Astrocyte (in vitro differentiated cells and primary cell): ENCODE measurements at regions not wholly inside any gene's neighbourhood (a gene's known extent, or its start where the extent isn't known, plus 50 kb on each side); places are given as distances from the start of the nearest gene placed in this dataset.

ENCODE experiments used
- DNase-seq: peaks from one replicate; pipeline ENCODE4 v3.0.0-alpha.2; 2010; ENCODE audit warnings: low read depth
- FAIRE-seq: peaks from 2 replicates; lab custom pipeline; 2011; peaks lifted over from hg19 to GRCh38; lab: Jason Lieb, UNC
- H2AFZ ChIP-seq: 2 replicates; pipeline ENCODE4 v1.6.0; 2012; ENCODE audit warnings: low read depth, low read length, inconsistent platforms
- H3K27ac ChIP-seq: 2 replicates; pipeline ENCODE4 v1.5.1; 2011; ENCODE audit warnings: low read depth, low read length, inconsistent platforms
- H3K27me3 ChIP-seq: 2 replicates; pipeline ENCODE4 v1.6.0; 2011; ENCODE audit warnings: low read length, inconsistent platforms; ENCODE audit not compliant: insufficient read depth
- H3K36me3 ChIP-seq: 2 replicates; pipeline ENCODE4 v1.5.1; 2011; ENCODE audit warnings: low read length, inconsistent platforms; ENCODE audit not compliant: insufficient read depth
- H3K4me1 ChIP-seq: 2 replicates; pipeline ENCODE4 v1.5.1; 2011; ENCODE audit warnings: low read length, inconsistent platforms; ENCODE audit not compliant: insufficient read depth
- H3K4me2 ChIP-seq: 2 replicates; pipeline ENCODE4 v1.6.0; 2012; ENCODE audit warnings: low read length, inconsistent platforms
- H3K4me3 ChIP-seq: 2 replicates; pipeline ENCODE4 v1.5.1; 2011; ENCODE audit warnings: low read depth, mild to moderate bottlenecking, low read length, inconsistent platforms; ENCODE audit not compliant: insufficient read depth
- H3K79me2 ChIP-seq: 2 replicates; pipeline ENCODE4 v1.6.0; 2012; ENCODE audit warnings: mild to moderate bottlenecking, low read length, inconsistent platforms; ENCODE audit not compliant: insufficient read depth
- H3K9ac ChIP-seq: 2 replicates; pipeline ENCODE4 v1.6.0; 2012; ENCODE audit warnings: mild to moderate bottlenecking, low read length, inconsistent platforms
- H3K9me3 ChIP-seq: 2 replicates; pipeline ENCODE4 v1.5.1; 2012; ENCODE audit warnings: low read depth, mild to moderate bottlenecking, low read length, inconsistent platforms; ENCODE audit not compliant: insufficient read depth
- H4K20me1 ChIP-seq: 2 replicates; pipeline ENCODE4 v1.6.0; 2012; ENCODE audit warnings: low read length, inconsistent platforms; ENCODE audit not compliant: insufficient read depth
- H3K27ac Mint-ChIP-seq: one replicate; pipeline ENCODE4 v1.8.0; 2021; ENCODE audit warnings: mild to moderate bottlenecking, mixed read lengths; ENCODE audit not compliant: unreplicated experiment
- H3K27me3 Mint-ChIP-seq: one replicate; pipeline ENCODE4 v1.8.0; 2021; ENCODE audit warnings: low read depth, mixed read lengths; ENCODE audit not compliant: unreplicated experiment
- H3K36me3 Mint-ChIP-seq: one replicate; pipeline ENCODE4 v1.8.0; 2021; ENCODE audit warnings: low read depth, mixed read lengths; ENCODE audit not compliant: unreplicated experiment
- H3K4me1 Mint-ChIP-seq: one replicate; pipeline ENCODE4 v1.8.0; 2021; ENCODE audit warnings: low read depth, mixed read lengths; ENCODE audit not compliant: unreplicated experiment
- H3K4me3 Mint-ChIP-seq: one replicate; pipeline ENCODE4 v1.8.0; 2021; ENCODE audit warnings: mild to moderate bottlenecking, moderate library complexity, mixed read lengths; ENCODE audit not compliant: unreplicated experiment
- H3K9me3 Mint-ChIP-seq: one replicate; pipeline ENCODE4 v1.8.0; 2021; ENCODE audit warnings: mild to moderate bottlenecking, mixed read lengths; ENCODE audit not compliant: unreplicated experiment
- EZH2 ChIP-seq: IDR thresholded peaks from 2 replicates; pipeline ENCODE4 v1.6.1; 2012; ENCODE audit warnings: mild to moderate bottlenecking, low read length, inconsistent platforms; ENCODE audit not compliant: insufficient read depth
- TF ChIP-seq, protein P1 (sequence below): IDR thresholded peaks from 2 replicates; pipeline ENCODE4 v1.5.1; 2011; ENCODE audit warnings: low read depth, mild to moderate bottlenecking, inconsistent platforms, low read length, moderate library complexity; ENCODE audit not compliant: insufficient read depth

GRCh38 chr5:167895899-167896659 lies 395.4 kb upstream of the WWC1 start:
- Histone ChIP-seq H3K27ac (no peak overlapping the region), H3K9ac (no peak overlapping the region), H3K27me3 (no peaks in the 10 kb centered on the region), H3K4me2 (no peak overlapping the region), H3K4me1 (peaks cover 10% of the 10 kb centered on the region), H3K36me3 (no peaks in the 10 kb centered on the region), H3K4me3 (no peak overlapping the region), H4K20me1 (no peaks in the 10 kb centered on the region), H3K9me3 (no peaks in the 10 kb centered on the region), H2AFZ (no peak overlapping the region), H3K79me2 (no peaks in the 10 kb centered on the region)
- H3K27me3 Mint-ChIP-seq, result no peaks in the 10 kb centered on the region
- H3K36me3 Mint-ChIP-seq, result no peaks in the 10 kb centered on the region
- DNase-seq (peak; percentile 51), FAIRE-seq (peak; percentile 17)
- H3K9me3 Mint-ChIP-seq, result no peaks in the 10 kb centered on the region
- no peak overlapping the region for H3K4me3 Mint-ChIP-seq
- H3K27ac Mint-ChIP-seq, result peak overlapping the region; percentile 70
- no peak for TF ChIP-seq EZH2
- TF ChIP-seq, protein P1, sequence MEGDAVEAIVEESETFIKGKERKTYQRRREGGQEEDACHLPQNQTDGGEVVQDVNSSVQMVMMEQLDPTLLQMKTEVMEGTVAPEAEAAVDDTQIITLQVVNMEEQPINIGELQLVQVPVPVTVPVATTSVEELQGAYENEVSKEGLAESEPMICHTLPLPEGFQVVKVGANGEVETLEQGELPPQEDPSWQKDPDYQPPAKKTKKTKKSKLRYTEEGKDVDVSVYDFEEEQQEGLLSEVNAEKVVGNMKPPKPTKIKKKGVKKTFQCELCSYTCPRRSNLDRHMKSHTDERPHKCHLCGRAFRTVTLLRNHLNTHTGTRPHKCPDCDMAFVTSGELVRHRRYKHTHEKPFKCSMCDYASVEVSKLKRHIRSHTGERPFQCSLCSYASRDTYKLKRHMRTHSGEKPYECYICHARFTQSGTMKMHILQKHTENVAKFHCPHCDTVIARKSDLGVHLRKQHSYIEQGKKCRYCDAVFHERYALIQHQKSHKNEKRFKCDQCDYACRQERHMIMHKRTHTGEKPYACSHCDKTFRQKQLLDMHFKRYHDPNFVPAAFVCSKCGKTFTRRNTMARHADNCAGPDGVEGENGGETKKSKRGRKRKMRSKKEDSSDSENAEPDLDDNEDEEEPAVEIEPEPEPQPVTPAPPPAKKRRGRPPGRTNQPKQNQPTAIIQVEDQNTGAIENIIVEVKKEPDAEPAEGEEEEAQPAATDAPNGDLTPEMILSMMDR, result no peak
- H3K4me1 Mint-ChIP-seq, result peaks cover 49% of the 10 kb centered on the region

GRCh38 chr5:167896814-167897213 lies 394.6 kb upstream of the WWC1 start:
- Histone ChIP-seq H2AFZ (no peak overlapping the region), H3K4me1 (peaks cover 10% of the 10 kb centered on the region), H3K27ac (no peak overlapping the region), H3K4me2 (no peak overlapping the region), H3K9ac (no peak overlapping the region), H3K79me2 (no peaks in the 10 kb centered on the region), H4K20me1 (no peaks in the 10 kb centered on the region), H3K4me3 (no peak overlapping the region), H3K27me3 (no peaks in the 10 kb centered on the region), H3K9me3 (no peaks in the 10 kb centered on the region), H3K36me3 (no peaks in the 10 kb centered on the region)
- TF ChIP-seq EZH2, result no peak
- TF ChIP-seq, protein P1, result no peak
- Mint-ChIP-seq H3K9me3 (no peaks in the 10 kb centered on the region), H3K4me1 (peaks cover 50% of the 10 kb centered on the region), H3K36me3 (no peaks in the 10 kb centered on the region), H3K27me3 (no peaks in the 10 kb centered on the region), H3K4me3 (no peak overlapping the region), H3K27ac (no peak overlapping the region)
- no peak for FAIRE-seq
- no peak for DNase-seq

- no peak overlapping the region for H3K27ac Mint-ChIP-seq
- H3K27ac ChIP-seq, result no peak overlapping the region
- no peaks in the 10 kb centered on the region for H3K27me3 Mint-ChIP-seq
- H3K4me1 Mint-ChIP-seq, result peaks cover 50% of the 10 kb centered on the region
- DNase-seq (no peak), FAIRE-seq (no peak)
- no peak overlapping the region for H2AFZ ChIP-seq
- H4K20me1 ChIP-seq, result no peaks in the 10 kb centered on the region
- no peak overlapping the region for H3K9ac ChIP-seq
- H3K27me3 ChIP-seq, result no peaks in the 10 kb centered on the region
- no peak overlapping the region for H3K4me3 ChIP-seq
- peaks cover 10% of the 10 kb centered on the region for H3K4me1 ChIP-seq
- no peak overlapping the region for H3K4me2 ChIP-seq
- H3K36me3 ChIP-seq, result no peaks in the 10 kb centered on the region
- no peaks in the 10 kb centered on the region for H3K36me3 Mint-ChIP-seq
- H3K4me3 Mint-ChIP-seq, result no peak overlapping the region
- H3K9me3 Mint-ChIP-seq, result no peaks in the 10 kb centered on the region
- H3K9me3 ChIP-seq, result no peaks in the 10 kb centered on the region
- no peak for TF ChIP-seq EZH2
- TF ChIP-seq, protein P1, result no peak
- no peaks in the 10 kb centered on the region for H3K79me2 ChIP-seq
Measured at GRCh38 chr5:167897371-167897770, 394.1 kb upstream of the WWC1 start.
